Loucy (cell line): ENCODE measurements at regions not wholly inside any gene's neighbourhood (a gene's known extent, or its start where the extent isn't known, plus 50 kb on each side); places are given as distances from the start of the nearest gene placed in this dataset.

ENCODE experiments used
- EZH2phosphoT487 ChIP-seq: fragments of 200-600 bp; IDR thresholded peaks from 2 replicates; pipeline ENCODE4 v1.6.1; 2018; ENCODE audit warnings: antibody characterized with exemption, mild to moderate bottlenecking, moderate library complexity, borderline replicate concordance
- TF ChIP-seq, protein P1 (sequence below): fragments of 200-600 bp; sonication (generic); conservative IDR thresholded peaks from 2 replicates; pipeline ENCODE4 v1.5.1; 2014; ENCODE audit warnings: mild to moderate bottlenecking, antibody characterized with exemption, low read length

DNA sequence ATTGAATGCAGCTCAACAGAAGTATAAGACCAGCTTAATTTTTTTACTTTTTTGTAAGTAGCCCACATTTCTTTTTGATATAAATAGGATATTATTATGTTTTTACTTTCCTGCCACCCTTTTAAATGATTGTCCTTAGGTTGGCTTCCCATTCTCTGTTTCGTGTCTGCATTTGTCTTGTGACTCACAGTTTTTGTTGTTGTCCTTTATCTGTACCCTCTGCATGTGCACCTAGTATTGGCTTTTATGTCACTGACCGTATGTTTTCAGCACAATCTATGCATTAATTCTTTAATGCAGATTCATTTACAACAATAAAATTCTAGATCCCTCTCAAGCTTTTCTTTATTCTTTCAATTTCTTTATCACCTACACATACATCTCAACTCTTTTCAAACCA is 474.2 kb upstream of the FANCL start:
- TF ChIP-seq, protein P1, sequence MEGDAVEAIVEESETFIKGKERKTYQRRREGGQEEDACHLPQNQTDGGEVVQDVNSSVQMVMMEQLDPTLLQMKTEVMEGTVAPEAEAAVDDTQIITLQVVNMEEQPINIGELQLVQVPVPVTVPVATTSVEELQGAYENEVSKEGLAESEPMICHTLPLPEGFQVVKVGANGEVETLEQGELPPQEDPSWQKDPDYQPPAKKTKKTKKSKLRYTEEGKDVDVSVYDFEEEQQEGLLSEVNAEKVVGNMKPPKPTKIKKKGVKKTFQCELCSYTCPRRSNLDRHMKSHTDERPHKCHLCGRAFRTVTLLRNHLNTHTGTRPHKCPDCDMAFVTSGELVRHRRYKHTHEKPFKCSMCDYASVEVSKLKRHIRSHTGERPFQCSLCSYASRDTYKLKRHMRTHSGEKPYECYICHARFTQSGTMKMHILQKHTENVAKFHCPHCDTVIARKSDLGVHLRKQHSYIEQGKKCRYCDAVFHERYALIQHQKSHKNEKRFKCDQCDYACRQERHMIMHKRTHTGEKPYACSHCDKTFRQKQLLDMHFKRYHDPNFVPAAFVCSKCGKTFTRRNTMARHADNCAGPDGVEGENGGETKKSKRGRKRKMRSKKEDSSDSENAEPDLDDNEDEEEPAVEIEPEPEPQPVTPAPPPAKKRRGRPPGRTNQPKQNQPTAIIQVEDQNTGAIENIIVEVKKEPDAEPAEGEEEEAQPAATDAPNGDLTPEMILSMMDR: no peak
- no peak for TF ChIP-seq EZH2phosphoT487
